HCT116 (cell line): ENCODE measurements at regions not wholly inside any gene's neighbourhood (a gene's known extent, or its start where the extent isn't known, plus 50 kb on each side); places are given as distances from the start of the nearest gene placed in this dataset.

Source experiments
- ATAC-seq: fragments of 200-7000 bp; cut with Tn5 transposase; 2 replicates; pipeline ENCODE4 v1.9.1; 2020; ENCODE audit warnings: mild to moderate bottlenecking, moderate library complexity
- BruUV-seq: library from RNA; stranded (reverse); fragments of 400-500 nt; replicated peaks from 2 replicates; lab custom pipeline; 2021; lab: Mats Ljungman, UMichigan
- CTCF ChIA-PET: fragments of 300-600 bp; sonication (Branson Sonifier 250); formaldehyde crosslinking; loops from one replicate; lab custom pipeline; 2021; ENCODE audit warnings: antibody characterized with exemption; lab: Charles Lee
- POLR2A ChIA-PET: fragments of 300-600, 350-600 bp; sonication (Branson Sonifier 250); formaldehyde crosslinking; loops from one replicate; lab custom pipeline; 2021; ENCODE audit warnings: antibody characterized with exemption; lab: Charles Lee
- RAD21 ChIA-PET, 2 experiments: fragments of 300-600 bp; sonication (Branson Sonifier 250); formaldehyde crosslinking; loops; one replicate each; lab custom pipeline; 2023; ENCODE audit warnings: low total read pairs in 2 of 2; ENCODE audit not compliant: uncharacterized antibody in 2 of 2, unreplicated experiment in 2 of 2, low non-redundant PET in 1 of 2; lab: Charles Lee
- DNase-seq: peaks from one replicate; pipeline ENCODE4 v3.0.0-alpha.2; 2010; ENCODE audit warnings: low read depth, low spot score
- H2AFZ ChIP-seq: fragments of 200-600 bp; shearing (Covaris generic), sonication (generic); 2 replicates; pipeline ENCODE4 v1.6.1; 2017; ENCODE audit warnings: low read depth, mixed run types, mixed read lengths, antibody characterized with exemption, low read length; ENCODE audit not compliant: poor library complexity, severe bottlenecking
- H3K27ac ChIP-seq: 2 replicates; pipeline ENCODE4 v1.5.1; 2012; ENCODE audit warnings: low read depth, low read length
- H3K27me3 ChIP-seq: fragments of 200-600 bp; sonication (generic); 2 replicates; pipeline ENCODE4 v1.6.1; 2016; ENCODE audit warnings: mixed run types, low read length, mixed read lengths; ENCODE audit not compliant: insufficient read depth
- H3K36me3 ChIP-seq, 2 experiments: fragments of 200-500 bp in 1 of 2; fragments of 200-600 bp in 1 of 2; sonication (Bioruptor generic) in 1 of 2; sonication (generic) in 1 of 2; 2 replicates each; pipeline versions ENCODE4 v1.5.1 to v1.6.1; 2014 to 2016; ENCODE audit warnings: low read length in 2 of 2, inconsistent platforms in 1 of 2, mixed read lengths in 1 of 2, mixed run types in 1 of 2; ENCODE audit not compliant: insufficient read depth in 2 of 2, control insufficient read depth in 1 of 2
- H3K4me1 ChIP-seq, 2 experiments: fragments of 200-600 bp in 1 of 2; sonication (generic) in 1 of 2; 2 replicates each; pipeline versions ENCODE4 v1.5.1 to v1.6.1; 2012 to 2017; ENCODE audit warnings: low read length in 2 of 2, inconsistent platforms in 1 of 2, mild to moderate bottlenecking in 1 of 2, mixed read lengths in 1 of 2, mixed run types in 1 of 2, moderate library complexity in 1 of 2; ENCODE audit not compliant: insufficient read depth in 2 of 2, control insufficient read depth in 1 of 2
- H3K4me2 ChIP-seq: fragments of 200-600 bp; sonication (generic); 2 replicates; pipeline ENCODE4 v1.6.1; 2017; ENCODE audit warnings: mixed run types, low read length, mixed read lengths
- H3K4me3 ChIP-seq, 2 experiments: fragments of 200-600 bp in 1 of 2; sonication (generic) in 1 of 2; replicated peaks in 1 of 2; 2 replicates each; pipeline ENCODE4 v1.5.1; 2011 to 2016; ENCODE audit warnings: low read length in 2 of 2, control low read depth in 1 of 2, low read depth in 1 of 2, mild to moderate bottlenecking in 1 of 2, mixed read lengths in 1 of 2, mixed run types in 1 of 2
- H3K79me2 ChIP-seq: fragments of 200-600 bp; sonication (generic); 2 replicates; pipeline ENCODE4 v1.6.1; 2017; ENCODE audit warnings: mild to moderate bottlenecking, mixed run types, low read length, moderate library complexity, mixed read lengths; ENCODE audit not compliant: insufficient read depth
- H3K9ac ChIP-seq: fragments of 200-600 bp; sonication (generic); 2 replicates; pipeline ENCODE4 v1.6.1; 2016; ENCODE audit warnings: low read length, mixed read lengths
- H3K9me2 ChIP-seq: fragments of 200-600 bp; sonication (generic), shearing (Covaris generic); 2 replicates; pipeline ENCODE4 v1.6.1; 2017; ENCODE audit warnings: mixed run types, mild to moderate bottlenecking, moderate library complexity; ENCODE audit not compliant: insufficient read depth
- H3K9me3 ChIP-seq, 2 experiments: fragments of 200-500 bp in 1 of 2; fragments of 200-600 bp in 1 of 2; sonication (Bioruptor generic) in 1 of 2; sonication (generic) in 1 of 2; 2 replicates each; pipeline ENCODE4 v1.6.1; 2014 to 2017; ENCODE audit warnings: low read length in 2 of 2, mixed read lengths in 2 of 2, inconsistent platforms in 1 of 2, low read depth in 1 of 2, mild to moderate bottlenecking in 1 of 2, mixed run types in 1 of 2, moderate library complexity in 1 of 2; ENCODE audit not compliant: control insufficient read depth in 1 of 2, insufficient read depth in 1 of 2
- H4K20me1 ChIP-seq: fragments of 200-600 bp; sonication (generic), shearing (Covaris generic); 2 replicates; pipeline ENCODE4 v1.6.1; 2017; ENCODE audit warnings: mixed run types, mild to moderate bottlenecking, moderate library complexity; ENCODE audit not compliant: insufficient read depth
- JUND ChIP-seq: IDR thresholded peaks from 2 replicates; pipeline ENCODE4 v1.6.1; 2012
- RAD21 ChIP-seq: IDR thresholded peaks from 2 replicates; pipeline ENCODE4 v1.6.1; 2012; ENCODE audit warnings: low read depth, mild to moderate bottlenecking
- TCF7L2 ChIP-seq: IDR thresholded peaks from 2 replicates; pipeline ENCODE4 v1.7.0; 2011; ENCODE audit warnings: borderline replicate concordance, inconsistent platforms; ENCODE audit not compliant: insufficient read depth, insufficient read length; ENCODE audit errors: extremely low read depth
- intact Hi-C: fragments of 100-400 bp; cut with micrococcal nuclease; formaldehyde crosslinking; loops from 2 replicates; pipeline ENCODE4 v1.10.0; 2022

DNA sequence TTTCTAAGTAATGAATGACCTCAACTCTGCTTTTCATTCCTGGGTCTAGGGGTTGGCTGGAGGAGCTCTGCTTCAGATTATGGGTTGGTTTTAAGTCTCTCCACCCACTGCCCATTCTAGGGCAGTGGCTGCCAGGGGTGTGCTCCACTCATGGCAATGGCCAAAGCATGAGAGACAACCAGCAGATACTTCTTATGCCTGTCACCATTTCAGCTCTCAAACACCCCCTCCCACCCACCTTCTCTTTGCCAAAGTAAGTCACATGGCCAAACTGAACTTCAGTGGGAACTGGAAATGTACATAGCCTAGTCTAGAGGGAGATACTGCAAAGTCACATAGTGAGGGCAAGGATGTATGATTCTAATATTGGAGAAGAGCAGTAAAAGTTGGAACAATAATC, 285.3 kb downstream of the RPLP1 start:
- no peak overlapping the region for H3K9ac ChIP-seq
- ChIA-PET RAD21 (no interaction called here), POLR2A (no interaction called here), CTCF (no interaction called here)
- H3K36me3 ChIP-seq, result no peaks in the 10 kb centered on the region
- TF ChIP-seq JUND, result no peak
- H3K9me2 ChIP-seq, result no peaks in the 10 kb centered on the region
- ATAC-seq (no peak), DNase-seq (no peak)
- H3K4me3 ChIP-seq, result no peak overlapping the region
- no peaks in the 10 kb centered on the region for H4K20me1 ChIP-seq
- H3K4me2 ChIP-seq, result no peak overlapping the region
- no peaks in the 10 kb centered on the region for H3K4me1 ChIP-seq
- no TSS peak for BruUV-seq
- peaks cover 0 to 5% of the 10 kb centered on the region in 2 experiments; a peak in 1 of 4 replicates for H3K9me3 ChIP-seq
- no peak overlapping the region for H2AFZ ChIP-seq
- H3K27ac ChIP-seq, result no peak overlapping the region
- no peaks in the 10 kb centered on the region for H3K79me2 ChIP-seq
- peaks cover 19% of the 10 kb centered on the region for H3K27me3 ChIP-seq
- intact Hi-C loops, result loop anchor here (10.0 kb wide), 1 partner anchor 227 kb away; no protein-coding TSS in a partner anchor

DNA sequence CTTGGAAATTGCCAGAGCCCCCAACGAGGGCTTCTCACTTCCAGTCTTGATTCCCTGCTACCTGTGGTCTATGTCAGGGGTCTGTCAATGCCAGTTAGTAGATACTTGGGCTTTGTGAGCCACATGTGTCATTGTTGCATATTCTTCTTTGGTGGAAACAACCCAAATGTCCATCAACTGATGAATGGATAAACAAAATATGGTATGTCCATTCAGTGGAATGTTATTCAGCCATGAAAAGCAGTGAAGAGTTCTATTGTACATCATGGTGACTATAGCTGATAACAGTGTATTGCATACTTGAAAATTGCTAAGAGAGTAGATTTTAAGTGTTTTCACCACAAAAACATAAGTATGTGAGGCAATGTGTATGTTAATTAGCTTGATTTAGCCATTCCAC, 288.1 kb downstream of the RPLP1 start:
- Histone ChIP-seq H3K9me2 (no peaks in the 10 kb centered on the region), H4K20me1 (no peaks in the 10 kb centered on the region), H3K9me3 (peaks cover 0 to 5% of the 10 kb centered on the region in 2 experiments; a peak in 1 of 4 replicates), H3K27ac (no peak overlapping the region), H3K27me3 (peaks cover 2% of the 10 kb centered on the region; the same call in 1 of the 2 replicates), H3K9ac (no peak overlapping the region), H2AFZ (no peak overlapping the region), H3K36me3 (no peaks in the 10 kb centered on the region), H3K4me2 (no peak overlapping the region), H3K4me3 (no peak overlapping the region), H3K4me1 (no peaks in the 10 kb centered on the region)
- ChIA-PET POLR2A (no interaction called here), RAD21 (no interaction called here)
- intact Hi-C loops, result no loop called here
- BruUV-seq, result no TSS peak
- DNase-seq (no peak), ATAC-seq (no peak)
- no peak for TF ChIP-seq TCF7L2
- no peak for TF ChIP-seq RAD21
- TF ChIP-seq, all 23 proteins: peak for 0
- no peaks in the 10 kb centered on the region for H3K79me2 ChIP-seq
- CTCF ChIA-PET, result no interaction called here
